Liver (tissue), 3 donors: ENCODE measurements at regions not wholly inside any gene's neighbourhood (a gene's known extent, or its start where the extent isn't known, plus 50 kb on each side); places are given as distances from the start of the nearest gene placed in this dataset.

Experiments used
- JUND ChIP-seq, 2 donors: IDR thresholded peaks; 2 replicates each; pipeline ENCODE4 v1.6.1; 2016; ENCODE audit warnings: antibody characterized with exemption in 2 of 2
- RAD21 ChIP-seq, 2 donors: IDR thresholded peaks; 2 replicates each; pipeline ENCODE4 v1.6.1; 2016; ENCODE audit warnings: antibody characterized with exemption in 2 of 2, mild to moderate bottlenecking in 2 of 2
- TF ChIP-seq, protein P1 (sequence below): fragments of 150-350 bp; IDR thresholded peaks from 2 replicates; pipeline ENCODE4 v1.5.1; 2017; ENCODE audit warnings: improper control_type of control experiment, low read depth, low read length; ENCODE audit not compliant: missing input control
- TF ChIP-seq, protein P2 (sequence below): IDR thresholded peaks from 2 replicates; pipeline ENCODE4 v1.6.1; 2016; ENCODE audit warnings: antibody characterized with exemption
- TF ChIP-seq, protein P3 (sequence below): IDR thresholded peaks from 2 replicates; pipeline ENCODE4 v1.6.1; 2016; ENCODE audit warnings: antibody characterized with exemption
- donor health status: healthy.
- donor health status: healthy.

DNA sequence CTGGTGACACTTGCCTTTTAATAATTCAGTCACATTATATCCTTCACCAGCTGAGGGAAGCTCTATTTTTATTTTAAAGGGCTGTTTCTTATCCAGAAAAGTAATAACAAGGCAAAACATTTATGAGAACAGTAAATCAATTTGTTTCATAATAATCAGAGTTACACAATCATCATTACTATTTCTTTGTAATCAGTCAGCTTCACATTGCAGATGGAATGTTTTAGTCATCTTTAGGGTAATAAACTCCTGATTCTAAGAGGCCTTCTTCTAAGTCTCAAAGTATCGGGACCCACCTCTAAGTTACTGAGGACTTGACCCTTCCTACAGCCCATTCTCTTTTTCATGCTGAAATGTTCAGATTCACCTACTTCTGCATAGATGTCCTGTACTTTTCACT is 298.3 kb upstream of the TGFBR2 start:
- TF ChIP-seq JUND (IDR thresholded peaks at IDR 0.05) (peak in 1 of 2 donors; percentile 91), RAD21 (IDR thresholded peaks at IDR 0.05) (no peak)
- TF ChIP-seq, protein P1, sequence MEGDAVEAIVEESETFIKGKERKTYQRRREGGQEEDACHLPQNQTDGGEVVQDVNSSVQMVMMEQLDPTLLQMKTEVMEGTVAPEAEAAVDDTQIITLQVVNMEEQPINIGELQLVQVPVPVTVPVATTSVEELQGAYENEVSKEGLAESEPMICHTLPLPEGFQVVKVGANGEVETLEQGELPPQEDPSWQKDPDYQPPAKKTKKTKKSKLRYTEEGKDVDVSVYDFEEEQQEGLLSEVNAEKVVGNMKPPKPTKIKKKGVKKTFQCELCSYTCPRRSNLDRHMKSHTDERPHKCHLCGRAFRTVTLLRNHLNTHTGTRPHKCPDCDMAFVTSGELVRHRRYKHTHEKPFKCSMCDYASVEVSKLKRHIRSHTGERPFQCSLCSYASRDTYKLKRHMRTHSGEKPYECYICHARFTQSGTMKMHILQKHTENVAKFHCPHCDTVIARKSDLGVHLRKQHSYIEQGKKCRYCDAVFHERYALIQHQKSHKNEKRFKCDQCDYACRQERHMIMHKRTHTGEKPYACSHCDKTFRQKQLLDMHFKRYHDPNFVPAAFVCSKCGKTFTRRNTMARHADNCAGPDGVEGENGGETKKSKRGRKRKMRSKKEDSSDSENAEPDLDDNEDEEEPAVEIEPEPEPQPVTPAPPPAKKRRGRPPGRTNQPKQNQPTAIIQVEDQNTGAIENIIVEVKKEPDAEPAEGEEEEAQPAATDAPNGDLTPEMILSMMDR = no peak
- TF ChIP-seq, protein P2, sequence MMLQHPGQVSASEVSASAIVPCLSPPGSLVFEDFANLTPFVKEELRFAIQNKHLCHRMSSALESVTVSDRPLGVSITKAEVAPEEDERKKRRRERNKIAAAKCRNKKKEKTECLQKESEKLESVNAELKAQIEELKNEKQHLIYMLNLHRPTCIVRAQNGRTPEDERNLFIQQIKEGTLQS = peak; percentile 58
- TF ChIP-seq, protein P3, sequence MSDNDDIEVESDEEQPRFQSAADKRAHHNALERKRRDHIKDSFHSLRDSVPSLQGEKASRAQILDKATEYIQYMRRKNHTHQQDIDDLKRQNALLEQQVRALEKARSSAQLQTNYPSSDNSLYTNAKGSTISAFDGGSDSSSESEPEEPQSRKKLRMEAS = no peak
